ENCODE measurements at regions not wholly inside any gene's neighbourhood (a gene's known extent, or its start where the extent isn't known, plus 50 kb on each side); places are given as distances from the start of the nearest gene placed in this dataset.

DNA sequence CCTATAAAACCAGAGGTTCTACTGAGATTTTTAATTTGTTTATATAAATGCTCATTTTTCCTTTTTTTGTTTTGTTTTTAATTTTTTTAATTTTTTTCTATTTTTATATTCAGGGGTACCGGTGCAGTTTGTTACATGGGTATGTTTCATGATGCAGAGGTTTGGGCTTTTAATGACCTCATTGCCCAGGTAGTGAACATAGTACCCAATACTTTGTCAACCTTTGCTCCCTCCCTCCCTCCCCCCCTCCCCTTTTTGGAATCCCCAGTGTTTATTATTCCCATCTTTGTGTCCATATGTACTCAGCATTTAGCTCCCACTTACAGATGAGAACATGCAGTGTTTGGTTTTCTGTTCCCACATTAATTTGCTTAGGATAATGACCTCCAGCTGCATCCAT, 94.4 kb upstream of the NEBL start:
- Histone ChIP-seq H3K4me2 (ENCODE audit: insufficient read depth, low read length) (no peak overlapping the region), H3K4me3 (ENCODE audit: low read depth in 1 of 2, low read length in 2 of 2) (no peak overlapping the region), H3K27me3 (ENCODE audit: insufficient read depth, low read length, poor library complexity) (no peaks in the 10 kb centered on the region), H3K9me3 (ENCODE audit: insufficient read depth, low read length, severe bottlenecking) (no peaks in the 10 kb centered on the region), H3K4me1 (ENCODE audit: insufficient read depth, low read length) (no peaks in the 10 kb centered on the region), H3K36me3 (ENCODE audit: insufficient read depth, low read length) (no peaks in the 10 kb centered on the region), H3K79me2 (ENCODE audit: insufficient read depth, low read length) (no peaks in the 10 kb centered on the region), H4K20me1 (ENCODE audit: insufficient read depth, low read length) (no peaks in the 10 kb centered on the region), H3K27ac (ENCODE audit: low read length) (no peak overlapping the region), H3K9ac (ENCODE audit: low read depth, low read length) (no peak overlapping the region), H2AFZ (ENCODE audit: low read depth, low read length) (no peak overlapping the region)
- no peak for TF ChIP-seq EZH2 (IDR thresholded peaks at IDR 0.05; ENCODE audit: borderline replicate concordance, low read depth, low read length, severe bottlenecking)
- TF ChIP-seq, protein P1, sequence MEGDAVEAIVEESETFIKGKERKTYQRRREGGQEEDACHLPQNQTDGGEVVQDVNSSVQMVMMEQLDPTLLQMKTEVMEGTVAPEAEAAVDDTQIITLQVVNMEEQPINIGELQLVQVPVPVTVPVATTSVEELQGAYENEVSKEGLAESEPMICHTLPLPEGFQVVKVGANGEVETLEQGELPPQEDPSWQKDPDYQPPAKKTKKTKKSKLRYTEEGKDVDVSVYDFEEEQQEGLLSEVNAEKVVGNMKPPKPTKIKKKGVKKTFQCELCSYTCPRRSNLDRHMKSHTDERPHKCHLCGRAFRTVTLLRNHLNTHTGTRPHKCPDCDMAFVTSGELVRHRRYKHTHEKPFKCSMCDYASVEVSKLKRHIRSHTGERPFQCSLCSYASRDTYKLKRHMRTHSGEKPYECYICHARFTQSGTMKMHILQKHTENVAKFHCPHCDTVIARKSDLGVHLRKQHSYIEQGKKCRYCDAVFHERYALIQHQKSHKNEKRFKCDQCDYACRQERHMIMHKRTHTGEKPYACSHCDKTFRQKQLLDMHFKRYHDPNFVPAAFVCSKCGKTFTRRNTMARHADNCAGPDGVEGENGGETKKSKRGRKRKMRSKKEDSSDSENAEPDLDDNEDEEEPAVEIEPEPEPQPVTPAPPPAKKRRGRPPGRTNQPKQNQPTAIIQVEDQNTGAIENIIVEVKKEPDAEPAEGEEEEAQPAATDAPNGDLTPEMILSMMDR (IDR thresholded peaks at IDR 0.05; ENCODE audit: borderline replicate concordance, extremely low read depth, low read length, poor library complexity, severe bottlenecking), result no peak
- DNase-seq, result no peak
- no peak for ATAC-seq (ENCODE audit: insufficient read depth, low read depth)

DNA sequence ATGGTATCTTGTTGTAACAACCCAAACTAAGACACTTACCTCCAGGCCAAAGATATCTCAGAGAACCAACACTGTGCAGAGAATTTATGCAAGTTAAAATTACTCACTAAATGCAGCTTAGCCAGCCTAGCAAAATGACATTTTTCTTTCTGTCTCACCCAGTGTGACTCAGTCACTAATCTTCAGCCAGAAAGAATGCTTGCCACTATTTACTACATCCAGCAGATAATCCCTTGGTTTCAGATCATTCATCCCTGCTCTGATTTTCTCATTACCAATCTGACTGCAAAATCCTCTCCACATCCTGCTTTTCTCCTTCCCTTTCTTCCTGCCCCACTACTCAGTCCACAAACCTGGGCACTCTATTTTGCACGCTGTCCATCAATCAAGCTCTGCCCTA, 93.5 kb upstream of the NEBL start:
- H3K9me3 ChIP-seq (ENCODE audit: insufficient read depth, low read length, severe bottlenecking), result no peaks in the 10 kb centered on the region
- H4K20me1 ChIP-seq (ENCODE audit: insufficient read depth, low read length), result no peaks in the 10 kb centered on the region
- TF ChIP-seq EZH2 (IDR thresholded peaks at IDR 0.05; ENCODE audit: borderline replicate concordance, low read depth, low read length, severe bottlenecking), result no peak
- TF ChIP-seq, protein P1 (IDR thresholded peaks at IDR 0.05; ENCODE audit: borderline replicate concordance, extremely low read depth, low read length, poor library complexity, severe bottlenecking), result no peak
- H3K4me2 ChIP-seq (ENCODE audit: insufficient read depth, low read length), result no peak overlapping the region
- no peaks in the 10 kb centered on the region for H3K36me3 ChIP-seq (ENCODE audit: insufficient read depth, low read length)
- H2AFZ ChIP-seq (ENCODE audit: low read depth, low read length), result no peak overlapping the region
- H3K9ac ChIP-seq (ENCODE audit: low read depth, low read length), result no peak overlapping the region
- H3K79me2 ChIP-seq (ENCODE audit: insufficient read depth, low read length), result no peaks in the 10 kb centered on the region
- H3K27me3 ChIP-seq (ENCODE audit: insufficient read depth, low read length, poor library complexity), result no peaks in the 10 kb centered on the region
- no peaks in the 10 kb centered on the region for H3K4me1 ChIP-seq (ENCODE audit: insufficient read depth, low read length)
- DNase-seq (no peak), ATAC-seq (ENCODE audit: insufficient read depth, low read depth) (no peak)
- H3K27ac ChIP-seq (ENCODE audit: low read length), result no peak overlapping the region
- H3K4me3 ChIP-seq (ENCODE audit: low read depth in 1 of 2, low read length in 2 of 2), result no peak overlapping the region

DNA sequence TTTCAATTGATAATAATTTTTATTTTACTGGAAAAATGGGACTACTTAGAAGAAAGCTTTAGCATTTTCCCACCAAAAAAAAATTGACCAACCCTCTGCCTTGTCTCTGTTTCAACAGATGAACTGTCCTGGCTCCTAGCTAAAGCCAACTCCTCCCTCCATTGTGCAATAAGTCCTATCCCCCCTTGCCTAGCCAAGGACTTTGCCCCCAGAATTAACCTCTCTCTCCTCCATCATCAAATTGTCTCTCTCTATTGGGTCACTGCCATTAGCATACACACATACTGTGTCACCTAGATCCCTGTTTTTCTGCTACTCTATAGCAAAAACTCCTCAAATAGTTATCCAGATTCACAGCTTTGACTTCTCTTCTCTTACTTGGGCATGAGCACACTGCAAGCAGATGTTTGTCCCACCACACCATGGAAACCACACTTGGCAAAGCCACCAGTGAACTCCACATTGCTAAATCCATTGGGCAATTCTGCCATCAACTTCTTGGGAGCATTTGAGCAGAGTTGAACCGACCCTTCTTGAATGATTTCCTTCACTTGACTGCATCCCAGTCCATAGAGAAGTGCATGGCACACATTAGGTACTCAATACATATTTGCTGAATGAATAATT, 91.4 kb upstream of the NEBL start:
- no peaks in the 10 kb centered on the region for H3K4me1 ChIP-seq (ENCODE audit: insufficient read depth, low read length)
- H3K9me3 ChIP-seq (ENCODE audit: insufficient read depth, low read length, severe bottlenecking), result no peaks in the 10 kb centered on the region
- no peak overlapping the region for H2AFZ ChIP-seq (ENCODE audit: low read depth, low read length)
- H3K27ac ChIP-seq (ENCODE audit: low read length), result no peak overlapping the region
- ATAC-seq (ENCODE audit: insufficient read depth, low read depth), result no peak
- H3K9ac ChIP-seq (ENCODE audit: low read depth, low read length), result no peak overlapping the region
- H3K27me3 ChIP-seq (ENCODE audit: insufficient read depth, low read length, poor library complexity), result no peaks in the 10 kb centered on the region
- DNase-seq, result no peak
- no peaks in the 10 kb centered on the region for H4K20me1 ChIP-seq (ENCODE audit: insufficient read depth, low read length)
- no peaks in the 10 kb centered on the region for H3K79me2 ChIP-seq (ENCODE audit: insufficient read depth, low read length)
- no peaks in the 10 kb centered on the region for H3K36me3 ChIP-seq (ENCODE audit: insufficient read depth, low read length)
- H3K4me2 ChIP-seq (ENCODE audit: insufficient read depth, low read length), result no peak overlapping the region
- TF ChIP-seq, protein P1 (IDR thresholded peaks at IDR 0.05; ENCODE audit: borderline replicate concordance, extremely low read depth, low read length, poor library complexity, severe bottlenecking), result no peak
- TF ChIP-seq EZH2 (IDR thresholded peaks at IDR 0.05; ENCODE audit: borderline replicate concordance, low read depth, low read length, severe bottlenecking), result no peak
- H3K4me3 ChIP-seq (ENCODE audit: low read depth in 1 of 2, low read length in 2 of 2), result no peak overlapping the region

Data from DND-41 (cell line).